ENCODE measurements at regions not wholly inside any gene's neighbourhood (a gene's known extent, or its start where the extent isn't known, plus 50 kb on each side); places are given as distances from the start of the nearest gene placed in this dataset.

- Histone ChIP-seq H3K4me2 (ENCODE audit: insufficient read depth, low read length) (no peak overlapping the region), H3K9me3 (replicated peaks; ENCODE audit: control insufficient read depth, insufficient read depth, low read length) (no peaks in the 10 kb centered on the region), H3K27me3 (ENCODE audit: control insufficient read depth in 2 of 2, insufficient read depth in 2 of 2, low read length in 2 of 2) (no peaks in the 10 kb centered on the region), H3K27ac (ENCODE audit: insufficient read depth, low read depth, low read length) (peak overlapping the region; percentile 14), H3K4me1 (ENCODE audit: control insufficient read depth, extremely low read depth, insufficient read depth, low read length) (no peaks in the 10 kb centered on the region), H3K9me1 (replicated peaks; ENCODE audit: control insufficient read depth, extremely low read depth, insufficient read depth, low read length) (no peaks in the 10 kb centered on the region), H3K36me3 (ENCODE audit: control insufficient read depth in 2 of 2, extremely low read depth in 1 of 2, insufficient read depth in 2 of 2, low read length in 2 of 2) (no peaks in the 10 kb centered on the region), H3K4me3 (replicated peaks in 1 of 3; ENCODE audit: insufficient read depth in 1 of 3, low read depth in 1 of 3, low read length in 3 of 3) (no peak overlapping the region), H3K9ac (replicated peaks; ENCODE audit: extremely low read depth, insufficient read depth, low read length) (no peak overlapping the region), H3K79me2 (ENCODE audit: control insufficient read depth, insufficient read depth, low read length) (peaks cover 2% of the 10 kb centered on the region), H2AFZ (ENCODE audit: low read depth, low read length) (peak overlapping the region; percentile 34), H4K20me1 (replicated peaks; ENCODE audit: control insufficient read depth, extremely low read depth, insufficient read depth, low read length) (no peaks in the 10 kb centered on the region)
- FAIRE-seq (peak; percentile 58), DNase-seq (ENCODE audit: low read depth, low spot score) (peak; percentile 63)
- dilution Hi-C loops (cut with MboI; ENCODE audit: extremely low pct_ligation_motif_present, low sequenced_read_pairs): no loop called here
- no TSS peak for BruUV-seq (replicated peaks)
- TF ChIP-seq CTCF (IDR thresholded peaks at IDR 0.05; ENCODE audit: extremely low read depth in 1 of 2, insufficient read depth in 1 of 2, low read depth in 1 of 2, low read length in 2 of 2) (peak; percentile 21 to 34), MAX (IDR thresholded peaks at IDR 0.05; ENCODE audit: insufficient read depth, insufficient read length) (no peak), GATA2 (IDR thresholded peaks at IDR 0.05; ENCODE audit: insufficient read depth, insufficient read length, low read depth, low read length) (no peak), POLR2A (IDR thresholded peaks at IDR 0.05; ENCODE audit: low read depth, low read length) (no peak), POLR2AphosphoS5 (IDR thresholded peaks at IDR 0.05; ENCODE audit: insufficient read depth, low read depth, low read length) (no peak), JUN (IDR thresholded peaks at IDR 0.05; ENCODE audit: borderline replicate concordance, insufficient read depth, insufficient read length, low read depth) (no peak), FOS (IDR thresholded peaks at IDR 0.05; ENCODE audit: borderline replicate concordance, insufficient read depth, low read length) (no peak), EZH2 (IDR thresholded peaks at IDR 0.05; ENCODE audit: borderline replicate concordance, low read depth, low read length, severe bottlenecking) (no peak)
- CTCF ChIA-PET: interaction anchor here (0.5 to 3.5 kb wide), 61 partner anchors 10 to 975 kb away, joined by 3 to 58 read pairs (median 5); partner anchors contain the start of gene SNRK
- POLR2A ChIA-PET: interaction anchor here (0.6 to 1.3 kb wide), 10 partner anchors 24 to 408 kb away, joined by 3 to 7 read pairs (median 4); partner anchors contain the start of gene SNRK
- intact Hi-C loops (cut with micrococcal nuclease): loop anchor here (1.0 to 10.0 kb wide), 12 partner anchors 23 to 971 kb away; partner anchors contain the start of genes ABHD5 and SNRK
Measured at GRCh38 chr3:43223670-43224364, 62.5 kb upstream of the SNRK start.
